Upper lobe of right lung (tissue), 1 donor: ENCODE measurements at regions not wholly inside any gene's neighbourhood (a gene's known extent, or its start where the extent isn't known, plus 50 kb on each side); places are given as distances from the start of the nearest gene placed in this dataset.

Experiments
- ATAC-seq: fragments of 200-7000 bp; cut with Tn5 transposase; one replicate; pipeline ENCODE4 v1.9.1; 2020; ENCODE audit warnings: mild to moderate bottlenecking, moderate library complexity
- DNase-seq: peaks from one replicate; pipeline ENCODE4 v3.0.0-alpha.2; 2020
- H3K27ac ChIP-seq: fragments of 200-600 bp; one replicate; pipeline ENCODE4 v1.8.0; 2022
- H3K27me3 ChIP-seq: fragments of 200-600 bp; one replicate; pipeline ENCODE4 v1.8.0; 2022; ENCODE audit warnings: mild to moderate bottlenecking
- H3K36me3 ChIP-seq: fragments of 200-600 bp; one replicate; pipeline ENCODE4 v1.8.0; 2022
- H3K4me1 ChIP-seq: fragments of 200-600 bp; one replicate; pipeline ENCODE4 v1.8.0; 2022
- H3K4me3 ChIP-seq: fragments of 200-600 bp; one replicate; pipeline ENCODE4 v1.8.0; 2022; ENCODE audit warnings: mild to moderate bottlenecking
- H3K9me3 ChIP-seq: fragments of 200-600 bp; one replicate; pipeline ENCODE4 v1.8.0; 2022
- CTCF ChIP-seq: fragments of 200-600 bp; IDR thresholded peaks from one replicate; pipeline ENCODE4 v1.8.0; 2022; ENCODE audit warnings: antibody characterized with exemption
- intact Hi-C: fragments of 100-400 bp; cut with DNase I; formaldehyde crosslinking; loops from one replicate; pipeline ENCODE4 v1.11.0; 2022
- donor health status: DM: no; HTN: yes; CAD: no; lungs with severe emphysema.

- H3K27me3 ChIP-seq: no peaks in the 10 kb centered on the region
- TF ChIP-seq CTCF: no peak
- no peak for DNase-seq
- no peak for ATAC-seq
- no peaks in the 10 kb centered on the region for H3K36me3 ChIP-seq
- no peak overlapping the region for H3K27ac ChIP-seq
- H3K4me1 ChIP-seq: no peaks in the 10 kb centered on the region
- intact Hi-C loops: no loop called here
- H3K9me3 ChIP-seq: no peaks in the 10 kb centered on the region
- H3K4me3 ChIP-seq: no peak overlapping the region
Observed at GRCh38 chr7:116093516-116094301, 63.1 kb upstream of the TFEC start.

GRCh38 chr7:116095396-116095795 lies 64.8 kb upstream of the TFEC start:
- H3K4me3 ChIP-seq: no peak overlapping the region
- intact Hi-C loops: no loop called here
- ATAC-seq (no peak), DNase-seq (no peak)
- H3K4me1 ChIP-seq: no peaks in the 10 kb centered on the region
- no peaks in the 10 kb centered on the region for H3K9me3 ChIP-seq
- H3K27me3 ChIP-seq: no peaks in the 10 kb centered on the region
- no peak overlapping the region for H3K27ac ChIP-seq
- no peaks in the 10 kb centered on the region for H3K36me3 ChIP-seq
- no peak for TF ChIP-seq CTCF

GRCh38 chr7:116097365-116098009 lies 66.9 kb upstream of the TFEC start:
- TF ChIP-seq CTCF: no peak
- intact Hi-C loops: no loop called here
- ATAC-seq: no peak

GRCh38 chr7:116098175-116098574 lies 67.6 kb upstream of the TFEC start:
- no peak for TF ChIP-seq CTCF
- intact Hi-C loops: no loop called here

More at GRCh38 chr7:116097365-116098009, 66.9 kb upstream of the TFEC start:
- Histone ChIP-seq H3K4me1 (no peaks in the 10 kb centered on the region), H3K27me3 (no peaks in the 10 kb centered on the region), H3K9me3 (no peaks in the 10 kb centered on the region), H3K4me3 (no peak overlapping the region), H3K27ac (no peak overlapping the region), H3K36me3 (no peaks in the 10 kb centered on the region)
- DNase-seq: no peak

GRCh38 chr7:116100626-116101025 lies 70.1 kb upstream of the TFEC start:
- H3K27ac ChIP-seq: no peak overlapping the region
- ATAC-seq (no peak), DNase-seq (no peak)
- no peaks in the 10 kb centered on the region for H3K36me3 ChIP-seq
- no peak overlapping the region for H3K4me3 ChIP-seq
- no peaks in the 10 kb centered on the region for H3K27me3 ChIP-seq
- no peaks in the 10 kb centered on the region for H3K4me1 ChIP-seq
- intact Hi-C loops: no loop called here
- H3K9me3 ChIP-seq: no peaks in the 10 kb centered on the region
- TF ChIP-seq CTCF: no peak

More at GRCh38 chr7:116098175-116098574, 67.6 kb upstream of the TFEC start:
- no peak for ATAC-seq
- Histone ChIP-seq H3K27ac (no peak overlapping the region), H3K27me3 (no peaks in the 10 kb centered on the region), H3K4me1 (no peaks in the 10 kb centered on the region), H3K4me3 (no peak overlapping the region), H3K9me3 (no peaks in the 10 kb centered on the region), H3K36me3 (no peaks in the 10 kb centered on the region)
- no peak for DNase-seq
